Spleen (tissue), 11 donors: ENCODE measurements at regions not wholly inside any gene's neighbourhood (a gene's known extent, or its start where the extent isn't known, plus 50 kb on each side); places are given as distances from the start of the nearest gene placed in this dataset.
"Not testable (repeated sequence)": the region's sequence is repeated elsewhere in the genome, so short reads cannot be mapped to it uniquely, and the experiment has no call there.

Experiments
- DNase-seq: peaks from one replicate; pipeline ENCODE4 v3.0.0-alpha.2; 2020
- H3K27ac ChIP-seq, 8 donors: fragments of 200-600 bp; sonication (generic) in 7 of 8; 1 replicate in 4 of 8; 2 replicates in 4 of 8; pipeline versions ENCODE4 v1.5.0 to v1.8.0; 2016 to 2021; ENCODE audit warnings: inconsistent platforms in 4 of 8, mild to moderate bottlenecking in 4 of 8, moderate library complexity in 1 of 8
- H3K27me3 ChIP-seq, 7 donors: fragments of 200-600 bp; sonication (generic) in 6 of 7; replicated peaks in 1 of 7; 1 replicate in 4 of 7; 2 replicates in 3 of 7; pipeline versions ENCODE4 v1.5.0 to v1.8.0; 2016 to 2021; ENCODE audit warnings: inconsistent platforms in 3 of 7, mild to moderate bottlenecking in 1 of 7
- H3K36me3 ChIP-seq, 6 donors: fragments of 200-600 bp; sonication (generic) in 5 of 6; 1 replicate in 4 of 6; 2 replicates in 2 of 6; pipeline versions ENCODE4 v1.5.0 to v1.8.0; 2016 to 2021; ENCODE audit warnings: inconsistent platforms in 2 of 6
- H3K4me1 ChIP-seq, 6 donors: fragments of 200-600 bp; sonication (generic) in 5 of 6; 1 replicate in 3 of 6; 2 replicates in 3 of 6; pipeline versions ENCODE4 v1.5.0 to v1.8.0; 2016 to 2021; ENCODE audit warnings: inconsistent platforms in 3 of 6
- H3K4me3 ChIP-seq, 8 donors: fragments of 200-600 bp; sonication (generic) in 7 of 8; 1 replicate in 4 of 8; 2 replicates in 4 of 8; pipeline versions ENCODE4 v1.5.0 to v1.8.0; 2016 to 2021; ENCODE audit warnings: inconsistent platforms in 4 of 8, mild to moderate bottlenecking in 4 of 8, moderate library complexity in 2 of 8
- H3K9me3 ChIP-seq, 8 donors: fragments of 200-600 bp; sonication (generic) in 7 of 8; 1 replicate in 4 of 8; 2 replicates in 4 of 8; pipeline versions ENCODE4 v1.5.0 to v1.8.0; 2016 to 2021; ENCODE audit warnings: inconsistent platforms in 4 of 8
- POLR2A ChIP-seq, 3 donors: fragments of 450-650 bp; IDR thresholded peaks; one replicate each; pipeline ENCODE4 v1.5.1; 2017; ENCODE audit warnings: antibody characterized with exemption in 3 of 3, mild to moderate bottlenecking in 1 of 3
- POLR2AphosphoS5 ChIP-seq, 3 donors: sonication (generic); formaldehyde crosslinking; IDR thresholded peaks; one replicate each; pipeline ENCODE4 v1.5.1; 2017; ENCODE audit warnings: antibody characterized with exemption in 3 of 3
- WGBS, 5 donors: extraction: QIAGEN DNeasy Blood & Tissue Kit in 3 of 5; methylation state at CpG; one replicate each; pipeline versions ENCODE4 v1.1.5 to v1.1.7; 2013 to 2018; 5-methylcytosine and 5-hydroxymethylcytosine counted together
- intact Hi-C: fragments of 100-400 bp; cut with DNase I; formaldehyde crosslinking; loops from one replicate; pipeline ENCODE4 v1.15.0; 2023; ENCODE audit warnings: low total_unique reads
- TF ChIP-seq, protein P1 (sequence below), 11 experiments: fragments of 200-600 bp in 7 of 11; fragments of 450-650 bp in 4 of 11; sonication (generic) in 4 of 11; IDR thresholded peaks in 8 of 11; conservative IDR thresholded peaks in 3 of 11; 1 replicate in 7 of 11; 2 replicates in 4 of 11; pipeline versions ENCODE4 v1.4.0 to v1.8.0; 2016 to 2021; ENCODE audit warnings: antibody characterized with exemption in 11 of 11, inconsistent platforms in 4 of 11, mild to moderate bottlenecking in 1 of 11
- donor health status: healthy with polysubstance abuse.
- donor health status: DM: no; HTN: no; CAD: no; lungs with moderate emphysema.
- donor health status: DM: no; HTN: no; CAD: no.
- donor health status: Bipolar disorder and iron deficiency.
- donor health status: healthy.
- donor health status: DM: no; HTN: no; CAD: no.
- donor health status: DM: yes; HTN: yes; CAD: no.

DNA sequence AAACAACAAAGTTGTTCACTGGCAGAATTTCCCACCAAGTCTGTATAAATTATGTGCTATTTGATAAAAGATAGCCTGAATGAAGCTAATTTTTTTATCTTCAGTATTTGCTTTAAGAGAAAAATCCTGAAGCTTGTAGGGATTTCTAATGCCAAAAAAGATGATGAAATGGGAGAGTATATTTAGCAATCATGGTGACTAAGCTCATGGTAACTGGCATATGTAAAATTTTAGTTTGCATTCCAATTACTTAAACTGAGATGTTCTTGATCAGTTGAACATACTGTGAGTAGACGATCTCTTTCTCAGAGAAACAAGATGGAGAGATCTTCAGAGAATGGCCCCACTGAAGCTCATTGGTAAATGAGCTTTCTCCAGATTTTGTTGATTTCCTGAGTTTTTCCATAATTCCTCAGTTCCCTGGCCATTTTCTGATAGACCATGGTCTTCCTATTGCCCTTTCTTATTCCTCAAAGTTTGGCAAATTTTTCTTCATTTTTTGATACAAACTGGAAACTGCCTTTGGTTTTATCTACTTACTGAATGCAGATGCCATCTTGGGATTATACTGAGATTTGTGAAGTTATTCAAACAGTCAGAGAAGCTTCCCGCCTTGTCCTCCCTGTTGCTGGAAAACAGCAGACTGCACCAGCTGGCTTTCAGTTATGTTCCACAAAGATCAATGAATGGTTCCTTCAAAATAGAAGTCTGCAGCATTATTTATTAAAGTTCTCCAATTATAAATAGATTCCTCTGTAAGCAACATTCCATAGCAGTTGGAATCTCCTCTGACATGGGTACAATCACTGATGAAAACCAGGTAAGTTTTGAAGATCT lies 68.3 kb upstream of the ALOX12 start:
- 73 to 86% (median 75%) methylated on average over 2 of the region's 2 CpGs for WGBS, 5 donors
- DNase-seq = no peak
- TF ChIP-seq POLR2A (IDR thresholded peaks at IDR 0.05) = no peak
- TF ChIP-seq, protein P1, sequence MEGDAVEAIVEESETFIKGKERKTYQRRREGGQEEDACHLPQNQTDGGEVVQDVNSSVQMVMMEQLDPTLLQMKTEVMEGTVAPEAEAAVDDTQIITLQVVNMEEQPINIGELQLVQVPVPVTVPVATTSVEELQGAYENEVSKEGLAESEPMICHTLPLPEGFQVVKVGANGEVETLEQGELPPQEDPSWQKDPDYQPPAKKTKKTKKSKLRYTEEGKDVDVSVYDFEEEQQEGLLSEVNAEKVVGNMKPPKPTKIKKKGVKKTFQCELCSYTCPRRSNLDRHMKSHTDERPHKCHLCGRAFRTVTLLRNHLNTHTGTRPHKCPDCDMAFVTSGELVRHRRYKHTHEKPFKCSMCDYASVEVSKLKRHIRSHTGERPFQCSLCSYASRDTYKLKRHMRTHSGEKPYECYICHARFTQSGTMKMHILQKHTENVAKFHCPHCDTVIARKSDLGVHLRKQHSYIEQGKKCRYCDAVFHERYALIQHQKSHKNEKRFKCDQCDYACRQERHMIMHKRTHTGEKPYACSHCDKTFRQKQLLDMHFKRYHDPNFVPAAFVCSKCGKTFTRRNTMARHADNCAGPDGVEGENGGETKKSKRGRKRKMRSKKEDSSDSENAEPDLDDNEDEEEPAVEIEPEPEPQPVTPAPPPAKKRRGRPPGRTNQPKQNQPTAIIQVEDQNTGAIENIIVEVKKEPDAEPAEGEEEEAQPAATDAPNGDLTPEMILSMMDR (IDR thresholded peaks at IDR 0.05 in 8 of 11, conservative IDR thresholded peaks at IDR 0.05 in 3 of 11) = no peak
- no peak for TF ChIP-seq POLR2AphosphoS5 (IDR thresholded peaks at IDR 0.05)
- no peaks in the 10 kb centered on the region for H3K9me3 ChIP-seq
- no peaks in the 10 kb centered on the region for H3K27me3 ChIP-seq
- no peak overlapping the region for H3K4me3 ChIP-seq
- no peak overlapping the region for H3K27ac ChIP-seq
- intact Hi-C loops = no loop called here
- peaks cover 0 to 6% (median 0%) of the 10 kb centered on the region in 6 donors for H3K4me1 ChIP-seq
- no peaks in the 10 kb centered on the region for H3K36me3 ChIP-seq

DNA sequence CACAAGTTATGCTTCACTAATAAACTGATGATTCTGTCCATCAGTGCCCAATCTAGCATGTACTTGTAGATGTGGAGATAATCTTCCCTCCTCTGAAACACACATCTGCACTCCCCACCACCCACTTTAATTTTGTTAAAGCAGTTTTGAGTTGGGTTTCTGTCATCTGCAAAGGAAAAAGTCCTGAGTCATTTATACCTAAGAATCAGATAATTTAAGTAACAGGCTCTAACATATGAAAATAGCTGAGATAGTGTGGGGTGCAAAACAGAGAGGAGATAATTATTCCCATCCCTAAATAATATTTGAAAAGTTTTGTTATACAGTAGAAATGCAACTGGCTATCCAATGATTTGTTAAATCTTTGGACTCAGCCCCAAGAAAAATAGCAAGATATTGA lies 67.7 kb upstream of the ALOX12 start:
- Histone ChIP-seq H3K27me3 (no peaks in the 10 kb centered on the region), H3K9me3 (no peaks in the 10 kb centered on the region), H3K27ac (no peak overlapping the region), H3K36me3 (no peaks in the 10 kb centered on the region), H3K4me3 (no peak overlapping the region), H3K4me1 (peaks cover 0 to 3% (median 0%) of the 10 kb centered on the region in 6 donors)
- DNase-seq = no peak
- no peak for TF ChIP-seq POLR2A (IDR thresholded peaks at IDR 0.05)
- no peak for TF ChIP-seq POLR2AphosphoS5 (IDR thresholded peaks at IDR 0.05)
- TF ChIP-seq, protein P1 (IDR thresholded peaks at IDR 0.05 in 8 of 11, conservative IDR thresholded peaks at IDR 0.05 in 3 of 11) = no peak
- intact Hi-C loops = no loop called here

DNA sequence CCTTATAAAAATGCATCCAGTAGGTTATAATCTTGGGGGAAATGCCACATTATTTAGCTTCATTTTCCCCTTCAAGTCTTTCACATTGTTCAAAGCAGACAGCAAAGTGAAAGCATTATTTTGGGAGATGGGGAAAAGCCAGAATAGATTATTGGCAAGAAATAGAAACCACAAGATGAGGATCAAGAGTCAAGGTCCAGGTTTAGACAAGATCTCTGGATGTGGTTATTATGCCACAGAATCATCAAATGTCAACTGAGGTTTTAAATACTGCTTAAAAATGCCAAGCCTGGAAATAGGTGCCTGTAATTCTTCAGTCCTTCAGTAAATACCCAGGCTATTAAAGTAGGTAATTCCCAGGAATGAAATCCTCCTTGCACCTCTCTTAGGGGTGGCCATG lies 65.1 kb upstream of the ALOX12 start:
- no peaks in the 10 kb centered on the region for H3K27me3 ChIP-seq
- no peak overlapping the region for H3K27ac ChIP-seq
- H3K36me3 ChIP-seq = no peaks in the 10 kb centered on the region
- no peaks in the 10 kb centered on the region for H3K9me3 ChIP-seq
- H3K4me1 ChIP-seq = peaks cover 0 to 1% (median under 1%) of the 10 kb centered on the region in 6 donors
- no peak for DNase-seq
- intact Hi-C loops = no loop called here
- no peak overlapping the region for H3K4me3 ChIP-seq
- TF ChIP-seq POLR2AphosphoS5 (IDR thresholded peaks at IDR 0.05) = no peak
- TF ChIP-seq, protein P1 (IDR thresholded peaks at IDR 0.05 in 8 of 11, conservative IDR thresholded peaks at IDR 0.05 in 3 of 11) = no peak

- H3K36me3 ChIP-seq, intact Hi-C loops, H3K4me3 ChIP-seq, H3K27ac ChIP-seq, DNase-seq, H3K9me3 ChIP-seq, H3K27me3 ChIP-seq: not testable (repeated sequence)
- H3K4me1 ChIP-seq = peaks cover 0 to 24% (median 7%) of the 10 kb centered on the region in 6 donors
- WGBS, 5 donors = 46 to 100% (median 73%) methylated on average over 2 of the region's 2 CpGs
Measured at GRCh38 chr17:6934544-6934943, 61.3 kb upstream of the ALOX12 start.
